Stomach smooth muscle (tissue), 2 donors: ENCODE measurements at regions not wholly inside any gene's neighbourhood (a gene's known extent, or its start where the extent isn't known, plus 50 kb on each side); places are given as distances from the start of the nearest gene placed in this dataset.

Source experiments
- H3K27ac ChIP-seq: one replicate; pipeline ENCODE4 v1.7.0; 2013; ENCODE audit warnings: mild to moderate bottlenecking, low read length, inconsistent platforms
- H3K27me3 ChIP-seq, 2 donors: one replicate each; pipeline ENCODE4 v1.7.0; 2013; ENCODE audit warnings: low read length in 2 of 2; ENCODE audit not compliant: insufficient read depth in 2 of 2, control insufficient read depth in 1 of 2
- H3K36me3 ChIP-seq, 2 donors: one replicate each; pipeline ENCODE4 v1.7.0; 2013; ENCODE audit warnings: low read length in 2 of 2; ENCODE audit not compliant: control insufficient read depth in 2 of 2, insufficient read depth in 2 of 2
- H3K4me1 ChIP-seq: one replicate; pipeline ENCODE4 v1.7.0; 2013; ENCODE audit warnings: low read length; ENCODE audit not compliant: control insufficient read depth, insufficient read depth
- H3K4me3 ChIP-seq, 2 donors: one replicate each; pipeline ENCODE4 v1.7.0; 2013; ENCODE audit warnings: low read length in 2 of 2
- H3K9ac ChIP-seq, 2 donors: one replicate each; pipeline ENCODE4 v1.7.0; 2013; ENCODE audit warnings: low read length in 2 of 2, mild to moderate bottlenecking in 1 of 2
- H3K9me3 ChIP-seq, 2 donors: one replicate each; pipeline ENCODE4 v1.7.0; 2013; ENCODE audit warnings: low read length in 2 of 2; ENCODE audit not compliant: control insufficient read depth in 2 of 2
- donor health status: healthy.
- donor health status: Pancreatic carcinoma.

- no peaks in the 10 kb centered on the region for H3K4me1 ChIP-seq
- no peak overlapping the region for H3K27ac ChIP-seq
- no peaks in the 10 kb centered on the region for H3K36me3 ChIP-seq
- no peak overlapping the region for H3K9ac ChIP-seq
- H3K9me3 ChIP-seq = no peaks in the 10 kb centered on the region
- no peaks in the 10 kb centered on the region for H3K27me3 ChIP-seq
- no peak overlapping the region for H3K4me3 ChIP-seq
These were observed 802.2 kb upstream of the MIR17HG start for GRCh38 chr13:90545070-90545840.

GRCh38 chr13:90547272-90547790 is 800.2 kb upstream of the MIR17HG start:
- Histone ChIP-seq H3K4me1 (no peaks in the 10 kb centered on the region), H3K4me3 (no peak overlapping the region), H3K9me3 (no peaks in the 10 kb centered on the region), H3K27ac (no peak overlapping the region), H3K36me3 (no peaks in the 10 kb centered on the region), H3K27me3 (no peaks in the 10 kb centered on the region), H3K9ac (no peak overlapping the region)

- Histone ChIP-seq H3K4me1 (no peaks in the 10 kb centered on the region), H3K27me3 (no peaks in the 10 kb centered on the region), H3K36me3 (no peaks in the 10 kb centered on the region), H3K27ac (no peak overlapping the region), H3K9me3 (no peaks in the 10 kb centered on the region), H3K4me3 (no peak overlapping the region), H3K9ac (no peak overlapping the region)
These were observed 796.2 kb upstream of the MIR17HG start for GRCh38 chr13:90551253-90551652.

DNA sequence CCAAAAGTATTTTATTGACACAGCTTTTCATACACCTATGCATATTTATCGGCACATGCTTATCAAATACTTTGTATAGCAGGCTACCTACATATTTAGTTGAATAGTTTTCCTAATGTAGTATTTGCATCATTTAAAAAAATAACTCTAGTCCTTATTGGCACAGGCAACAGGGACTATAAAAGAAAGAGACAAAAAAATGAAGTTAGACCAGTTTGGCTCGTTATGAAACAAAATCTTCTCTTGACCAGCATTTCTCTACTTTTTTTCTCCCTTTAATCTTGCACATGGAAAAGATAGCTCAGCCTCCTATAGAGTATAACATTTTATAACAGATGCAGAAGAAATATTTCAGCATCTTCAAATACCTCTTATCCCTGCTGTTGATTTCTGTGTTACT is 794.8 kb upstream of the MIR17HG start:
- H3K36me3 ChIP-seq = no peaks in the 10 kb centered on the region
- no peak overlapping the region for H3K27ac ChIP-seq
- no peaks in the 10 kb centered on the region for H3K4me1 ChIP-seq
- H3K4me3 ChIP-seq = no peak overlapping the region
- no peak overlapping the region for H3K9ac ChIP-seq
- H3K27me3 ChIP-seq = no peaks in the 10 kb centered on the region
- no peaks in the 10 kb centered on the region for H3K9me3 ChIP-seq

GRCh38 chr13:90553159-90553558 is 794.3 kb upstream of the MIR17HG start:
- H3K4me1 ChIP-seq = no peaks in the 10 kb centered on the region
- no peak overlapping the region for H3K4me3 ChIP-seq
- no peak overlapping the region for H3K9ac ChIP-seq
- no peaks in the 10 kb centered on the region for H3K27me3 ChIP-seq
- no peaks in the 10 kb centered on the region for H3K36me3 ChIP-seq
- no peaks in the 10 kb centered on the region for H3K9me3 ChIP-seq
- no peak overlapping the region for H3K27ac ChIP-seq

GRCh38 chr13:90557626-90558025 is 789.9 kb upstream of the MIR17HG start:
- no peak overlapping the region for H3K4me3 ChIP-seq
- H3K9me3 ChIP-seq = no peaks in the 10 kb centered on the region
- H3K27ac ChIP-seq = no peak overlapping the region
- no peaks in the 10 kb centered on the region for H3K27me3 ChIP-seq
- no peaks in the 10 kb centered on the region for H3K36me3 ChIP-seq
- no peaks in the 10 kb centered on the region for H3K4me1 ChIP-seq
- H3K9ac ChIP-seq = no peak overlapping the region

DNA sequence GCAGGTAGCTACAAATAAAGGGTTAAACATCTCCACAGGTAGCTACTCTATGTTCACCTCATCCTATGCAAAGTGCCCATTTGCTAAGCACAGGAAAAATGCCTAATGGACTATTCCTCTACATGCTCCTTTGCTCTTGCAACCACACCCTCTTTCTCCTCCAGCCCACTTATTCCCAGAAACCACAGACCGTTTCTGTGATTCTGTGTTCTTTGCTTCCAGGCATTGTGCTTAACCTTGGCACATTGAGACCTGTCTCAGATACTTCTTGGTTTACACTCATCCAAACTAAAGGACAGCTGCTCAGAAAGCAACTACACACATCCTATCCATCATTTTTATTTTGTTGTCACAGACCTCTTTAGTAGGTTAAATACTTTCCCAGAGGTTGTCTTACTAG is 785.0 kb upstream of the MIR17HG start:
- H3K27ac ChIP-seq = no peak overlapping the region
- H3K36me3 ChIP-seq = no peaks in the 10 kb centered on the region
- H3K4me1 ChIP-seq = no peaks in the 10 kb centered on the region
- H3K4me3 ChIP-seq = no peak overlapping the region
- H3K9me3 ChIP-seq = no peaks in the 10 kb centered on the region
- H3K9ac ChIP-seq = no peak overlapping the region
- no peaks in the 10 kb centered on the region for H3K27me3 ChIP-seq

DNA sequence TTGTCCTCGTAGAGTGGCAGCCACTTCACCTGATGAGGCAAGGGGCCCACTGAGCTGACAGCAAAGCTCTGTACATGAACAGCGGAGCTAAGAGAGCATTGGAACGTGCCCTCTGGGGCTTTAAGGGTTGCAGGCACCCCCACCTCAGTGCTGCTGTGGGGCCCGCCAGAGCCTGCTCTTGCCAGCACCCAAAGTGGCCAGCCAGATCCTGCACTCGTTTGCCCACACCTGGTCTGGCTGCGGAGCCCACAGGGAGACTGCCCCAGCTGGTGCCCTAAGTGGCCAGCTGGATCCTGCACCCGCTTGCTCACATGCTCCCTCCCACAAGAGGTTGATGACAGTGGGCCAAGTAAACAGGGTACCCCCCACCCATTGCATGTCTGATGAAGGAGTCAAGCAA is 783.4 kb upstream of the MIR17HG start:
- no peaks in the 10 kb centered on the region for H3K4me1 ChIP-seq
- H3K27ac ChIP-seq = no peak overlapping the region
- no peak overlapping the region for H3K9ac ChIP-seq
- no peak overlapping the region for H3K4me3 ChIP-seq
- no peaks in the 10 kb centered on the region for H3K27me3 ChIP-seq
- H3K36me3 ChIP-seq = no peaks in the 10 kb centered on the region
- H3K9me3 ChIP-seq = no peaks in the 10 kb centered on the region

DNA sequence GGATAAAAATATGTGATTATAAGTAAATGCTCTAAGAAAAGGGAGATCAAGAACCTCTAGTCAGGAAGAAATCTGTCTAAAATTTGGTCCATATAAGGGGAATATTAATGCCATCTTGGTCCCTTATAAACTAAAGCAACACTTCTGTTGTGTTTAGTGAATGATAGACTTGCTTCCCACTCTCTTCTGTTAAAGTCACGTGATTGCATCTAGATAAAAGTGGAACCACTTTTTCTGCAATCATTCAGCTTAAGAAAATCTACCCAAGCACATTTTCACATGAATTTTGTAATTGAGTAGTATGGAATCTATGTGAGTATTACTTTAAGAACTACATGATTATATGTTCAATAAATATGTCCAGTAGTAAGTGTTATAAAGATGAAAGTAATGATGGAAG is 782.9 kb upstream of the MIR17HG start:
- Histone ChIP-seq H3K36me3 (no peaks in the 10 kb centered on the region), H3K4me1 (no peaks in the 10 kb centered on the region), H3K27me3 (no peaks in the 10 kb centered on the region), H3K9me3 (no peaks in the 10 kb centered on the region), H3K27ac (no peak overlapping the region), H3K4me3 (no peak overlapping the region), H3K9ac (no peak overlapping the region)

GRCh38 chr13:90565985-90566713 is 781.3 kb upstream of the MIR17HG start:
- Histone ChIP-seq H3K27me3 (no peaks in the 10 kb centered on the region), H3K36me3 (no peaks in the 10 kb centered on the region), H3K4me3 (no peak overlapping the region), H3K9ac (no peak overlapping the region), H3K4me1 (no peaks in the 10 kb centered on the region), H3K9me3 (no peaks in the 10 kb centered on the region), H3K27ac (no peak overlapping the region)

DNA sequence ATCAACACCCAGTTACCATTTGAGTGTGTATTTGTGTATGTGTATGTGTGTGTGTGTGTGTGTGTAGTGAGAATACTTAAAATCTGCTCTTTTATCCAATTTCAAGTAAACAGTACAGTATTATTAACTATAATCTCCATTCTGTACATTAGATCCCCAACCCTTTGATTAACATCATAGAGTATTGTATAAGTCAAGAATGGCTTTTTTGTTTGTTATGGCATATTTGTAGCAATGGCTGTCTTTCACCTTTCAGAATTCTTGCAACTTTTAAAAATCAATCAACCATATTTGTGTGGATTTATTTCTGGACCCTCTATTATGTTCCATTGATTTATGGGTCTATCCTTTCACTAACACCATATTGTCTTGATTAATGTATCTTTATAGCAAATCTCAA is 779.3 kb upstream of the MIR17HG start:
- Histone ChIP-seq H3K27ac (no peak overlapping the region), H3K9me3 (no peaks in the 10 kb centered on the region), H3K4me3 (no peak overlapping the region), H3K36me3 (no peaks in the 10 kb centered on the region), H3K27me3 (no peaks in the 10 kb centered on the region), H3K4me1 (no peaks in the 10 kb centered on the region), H3K9ac (no peak overlapping the region)
